ENCODE measurements at regions not wholly inside any gene's neighbourhood (a gene's known extent, or its start where the extent isn't known, plus 50 kb on each side); places are given as distances from the start of the nearest gene placed in this dataset.

- TF ChIP-seq, protein P1, sequence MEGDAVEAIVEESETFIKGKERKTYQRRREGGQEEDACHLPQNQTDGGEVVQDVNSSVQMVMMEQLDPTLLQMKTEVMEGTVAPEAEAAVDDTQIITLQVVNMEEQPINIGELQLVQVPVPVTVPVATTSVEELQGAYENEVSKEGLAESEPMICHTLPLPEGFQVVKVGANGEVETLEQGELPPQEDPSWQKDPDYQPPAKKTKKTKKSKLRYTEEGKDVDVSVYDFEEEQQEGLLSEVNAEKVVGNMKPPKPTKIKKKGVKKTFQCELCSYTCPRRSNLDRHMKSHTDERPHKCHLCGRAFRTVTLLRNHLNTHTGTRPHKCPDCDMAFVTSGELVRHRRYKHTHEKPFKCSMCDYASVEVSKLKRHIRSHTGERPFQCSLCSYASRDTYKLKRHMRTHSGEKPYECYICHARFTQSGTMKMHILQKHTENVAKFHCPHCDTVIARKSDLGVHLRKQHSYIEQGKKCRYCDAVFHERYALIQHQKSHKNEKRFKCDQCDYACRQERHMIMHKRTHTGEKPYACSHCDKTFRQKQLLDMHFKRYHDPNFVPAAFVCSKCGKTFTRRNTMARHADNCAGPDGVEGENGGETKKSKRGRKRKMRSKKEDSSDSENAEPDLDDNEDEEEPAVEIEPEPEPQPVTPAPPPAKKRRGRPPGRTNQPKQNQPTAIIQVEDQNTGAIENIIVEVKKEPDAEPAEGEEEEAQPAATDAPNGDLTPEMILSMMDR (IDR thresholded peaks at IDR 0.05; ENCODE audit: low read depth, low read length, missing control alignments) = no peak
Observed at GRCh38 chr6:1107578-1107977, 204.3 kb upstream of the FOXQ1 start.

GRCh38 chr6:1105833-1106400 lies 206.0 kb upstream of the FOXQ1 start:
- no peak overlapping the region for H3K27ac ChIP-seq
- in situ Hi-C loops (cut with HindIII; ENCODE audit: low pct_ligation_motif_present, low sequenced_read_pairs) = no loop called here
- H3K4me3 ChIP-seq (ENCODE audit: low read depth, low read length) = no peak overlapping the region
- H3K27me3 ChIP-seq (replicated peaks) = no peaks in the 10 kb centered on the region
- no peak for DNase-seq
- TF ChIP-seq, protein P1 (IDR thresholded peaks at IDR 0.05; ENCODE audit: low read depth, low read length, missing control alignments) = no peak
- no peaks in the 10 kb centered on the region for H3K36me3 ChIP-seq (replicated peaks)

More at GRCh38 chr6:1107578-1107977, 204.3 kb upstream of the FOXQ1 start:
- DNase-seq = no peak
- Histone ChIP-seq H3K4me3 (ENCODE audit: low read depth, low read length) (no peak overlapping the region), H3K27me3 (replicated peaks) (no peaks in the 10 kb centered on the region), H3K27ac (no peak overlapping the region), H3K36me3 (replicated peaks) (no peaks in the 10 kb centered on the region)
- in situ Hi-C loops (cut with HindIII; ENCODE audit: low pct_ligation_motif_present, low sequenced_read_pairs) = no loop called here

DNA sequence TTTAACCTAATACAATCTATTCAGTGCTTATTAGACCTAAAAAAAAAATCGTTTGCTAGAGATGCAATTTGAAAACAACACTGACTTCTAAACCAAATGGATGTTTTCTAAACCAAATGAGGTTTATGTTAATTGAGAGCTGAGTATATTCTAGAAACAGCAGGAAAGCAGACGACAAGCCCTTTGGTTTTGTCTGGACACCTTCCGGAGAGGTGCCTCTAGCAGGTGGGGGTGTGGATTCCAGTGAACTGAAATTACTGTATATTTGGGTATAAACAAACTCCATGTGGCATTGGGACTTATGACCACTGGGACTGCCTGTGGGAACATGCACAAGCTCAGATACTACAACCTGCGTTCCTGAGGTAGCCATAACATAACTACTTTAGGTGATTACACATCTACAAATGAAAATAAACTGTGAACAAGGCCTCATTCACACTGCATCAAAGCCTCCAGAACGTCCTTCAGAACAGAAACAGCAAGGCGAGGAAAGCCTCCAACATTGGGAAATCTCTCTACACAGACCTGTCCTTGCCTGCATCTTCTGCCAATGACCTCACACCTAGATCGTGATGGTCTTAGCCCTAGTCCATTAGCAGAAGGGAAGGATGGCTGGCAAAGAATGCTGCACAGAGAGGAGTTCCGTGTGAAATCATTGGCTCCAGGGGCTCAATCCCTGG lies 206.8 kb upstream of the FOXQ1 start:
- no peak overlapping the region for H3K27ac ChIP-seq
- DNase-seq = no peak
- in situ Hi-C loops (cut with HindIII; ENCODE audit: low pct_ligation_motif_present, low sequenced_read_pairs) = no loop called here

DNA sequence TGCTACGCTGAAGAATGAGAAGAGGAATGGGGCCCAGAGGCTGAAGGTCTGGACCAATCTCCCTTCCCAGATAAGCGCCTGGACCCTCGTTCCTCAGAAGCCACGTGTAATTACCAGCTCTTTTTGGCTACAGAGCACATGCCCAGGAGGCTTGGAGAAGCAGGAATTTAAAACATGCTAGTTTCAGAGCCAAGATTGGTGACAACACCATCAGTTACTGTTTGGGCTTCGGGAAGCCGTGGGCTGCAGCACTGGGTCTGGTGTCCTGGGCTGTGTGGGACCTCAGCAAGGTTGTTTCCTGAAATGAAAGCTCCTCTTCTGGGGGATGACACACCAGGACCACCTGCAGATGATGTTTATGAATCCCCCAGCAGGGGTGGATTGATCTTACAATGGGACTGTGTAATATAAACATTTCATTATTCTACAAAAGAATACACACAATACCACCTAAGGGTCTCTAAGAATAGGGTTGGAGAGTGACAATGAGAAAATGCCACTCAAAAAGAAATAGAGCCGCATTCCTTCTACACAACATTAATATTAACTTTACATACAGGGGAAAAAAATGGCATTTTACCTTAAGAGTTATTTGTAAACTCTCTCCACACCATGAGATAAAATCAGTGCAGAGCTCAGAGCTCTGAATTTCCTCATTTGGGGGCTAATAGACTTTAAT lies 207.8 kb upstream of the FOXQ1 start:
- no peak for DNase-seq
- TF ChIP-seq, protein P1 (IDR thresholded peaks at IDR 0.05; ENCODE audit: low read depth, low read length, missing control alignments) = no peak
- H3K4me3 ChIP-seq (ENCODE audit: low read depth, low read length) = no peak overlapping the region
- in situ Hi-C loops (cut with HindIII; ENCODE audit: low pct_ligation_motif_present, low sequenced_read_pairs) = no loop called here
- H3K36me3 ChIP-seq (replicated peaks) = no peaks in the 10 kb centered on the region
- H3K27ac ChIP-seq = no peak overlapping the region
- H3K27me3 ChIP-seq (replicated peaks) = no peaks in the 10 kb centered on the region

More for the DNA sequence above, 206.8 kb upstream of the FOXQ1 start:
- TF ChIP-seq, protein P1 (IDR thresholded peaks at IDR 0.05; ENCODE audit: low read depth, low read length, missing control alignments) = no peak
- H3K36me3 ChIP-seq (replicated peaks) = no peaks in the 10 kb centered on the region
- H3K27me3 ChIP-seq (replicated peaks) = no peaks in the 10 kb centered on the region
- no peak overlapping the region for H3K4me3 ChIP-seq (ENCODE audit: low read depth, low read length)

DNA sequence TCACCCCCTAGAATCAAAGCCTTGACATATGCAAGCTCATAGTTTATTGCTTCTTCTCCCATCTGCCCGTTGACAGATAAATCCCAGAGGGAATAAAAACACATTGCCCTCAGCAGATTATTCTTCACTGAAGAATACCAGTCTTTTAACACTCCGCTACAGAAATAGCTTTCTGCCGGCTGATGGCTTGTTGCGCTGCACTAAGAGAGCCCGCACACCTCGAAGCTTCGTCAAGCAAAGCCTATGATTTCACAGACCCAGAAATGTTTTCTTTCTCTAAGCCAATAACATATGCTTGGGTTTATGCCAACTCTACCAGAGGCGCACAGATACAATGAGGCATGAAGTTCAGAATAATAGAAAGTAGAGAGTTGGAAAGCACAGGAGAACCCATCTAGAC lies 208.9 kb upstream of the FOXQ1 start:
- DNase-seq = no peak
- Histone ChIP-seq H3K27me3 (replicated peaks) (no peaks in the 10 kb centered on the region), H3K4me3 (ENCODE audit: low read depth, low read length) (no peak overlapping the region), H3K27ac (no peak overlapping the region), H3K36me3 (replicated peaks) (no peaks in the 10 kb centered on the region)
- TF ChIP-seq, protein P1 (IDR thresholded peaks at IDR 0.05; ENCODE audit: low read depth, low read length, missing control alignments) = no peak
- in situ Hi-C loops (cut with HindIII; ENCODE audit: low pct_ligation_motif_present, low sequenced_read_pairs) = no loop called here
